HG03575 (cell line): ENCODE measurements at regions not wholly inside any gene's neighbourhood (a gene's known extent, or its start where the extent isn't known, plus 50 kb on each side); places are given as distances from the start of the nearest gene placed in this dataset.
"Not testable (repeated sequence)": the region's sequence is repeated elsewhere in the genome, so short reads cannot be mapped to it uniquely, and the experiment has no call there.

Experiments
- ATAC-seq: cut with Tn5 transposase; IDR thresholded peaks from one replicate; pipeline ENCODE4 v1.9.1; 2021; ENCODE audit not compliant: unreplicated experiment, insufficient number of reproducible peaks, low FRiP score; ENCODE audit errors: extremely low read depth

GRCh38 chr1:234963904-234964702, 164.5 kb downstream of the TOMM20 start:
- no peak for ATAC-seq

DNA sequence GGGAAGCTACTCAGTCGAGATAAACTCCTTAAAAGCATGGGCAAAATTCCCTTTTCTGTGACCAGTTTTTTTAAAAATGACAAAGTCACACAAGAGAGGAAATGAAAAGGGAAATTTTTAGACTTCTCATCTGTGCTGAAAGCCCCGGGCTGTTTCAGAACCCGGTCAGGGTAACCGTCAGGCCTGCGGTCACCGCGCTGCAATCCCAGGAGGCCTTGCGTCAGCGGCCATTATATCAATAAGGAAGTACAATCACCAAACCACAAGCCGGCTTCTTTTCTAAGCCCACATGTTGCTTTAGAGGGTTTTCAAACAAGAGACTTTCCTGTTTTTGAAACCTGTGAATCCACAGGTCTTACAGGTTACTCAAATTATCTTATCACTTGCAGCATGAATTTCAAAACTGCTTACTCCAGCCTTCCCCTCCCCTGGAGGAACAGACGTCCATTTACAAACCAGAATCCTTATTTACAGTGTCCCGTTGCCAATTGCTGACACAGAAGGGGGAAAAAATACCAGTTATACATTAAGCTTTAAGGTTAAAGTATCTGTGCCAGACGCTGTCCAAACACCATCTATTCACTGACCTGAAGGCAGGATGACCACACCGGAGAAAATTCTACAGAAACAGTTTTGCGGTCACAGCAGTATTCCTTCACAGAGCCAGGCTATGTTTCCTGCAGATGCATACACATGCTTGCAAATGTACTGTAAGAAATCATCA, 165.3 kb downstream of the TOMM20 start:
- peak; percentile 64 for ATAC-seq

GRCh38 chr1:234962340-234962989, 166.2 kb downstream of the TOMM20 start:
- peak; percentile 22 for ATAC-seq

DNA sequence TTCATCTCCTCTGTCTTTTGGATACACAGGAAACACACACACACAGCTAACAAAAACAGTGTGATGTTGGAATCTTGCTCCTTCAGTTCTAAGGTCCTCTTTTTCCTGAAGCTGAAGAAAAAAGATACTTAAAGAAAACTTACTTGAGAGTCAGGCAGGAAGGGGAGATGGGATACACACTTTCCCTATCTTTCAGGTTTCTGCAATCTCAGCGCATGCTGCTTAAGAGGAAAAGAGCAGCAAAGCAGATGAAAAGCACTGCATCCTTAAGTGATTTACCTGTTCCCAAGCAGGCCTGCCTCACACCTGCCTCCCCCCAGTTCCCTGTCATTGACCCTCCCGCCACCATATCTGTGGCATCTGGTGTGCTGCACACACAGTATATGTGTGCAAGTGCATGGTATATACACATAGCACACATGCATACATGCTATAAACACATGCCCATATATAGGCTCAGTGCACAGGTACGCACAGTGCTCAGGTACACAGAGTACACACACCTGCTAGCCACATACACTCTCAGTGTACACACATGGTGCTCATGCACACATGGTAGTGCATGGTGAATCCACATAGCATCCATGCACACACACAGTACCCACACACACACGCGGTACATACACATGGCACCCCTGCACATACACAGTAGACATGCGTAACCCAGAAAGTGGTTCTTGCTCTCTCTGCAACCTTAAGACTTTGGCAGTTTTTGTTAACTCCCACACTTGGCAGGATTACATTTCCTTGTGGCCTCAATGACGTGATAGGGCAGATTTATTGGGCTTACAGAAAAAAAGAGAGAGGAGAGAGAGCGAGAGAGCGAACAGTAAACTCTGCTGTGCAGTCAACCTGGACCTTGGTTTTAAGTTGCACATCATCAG, 166.9 kb downstream of the TOMM20 start:
- ATAC-seq, result no peak

DNA sequence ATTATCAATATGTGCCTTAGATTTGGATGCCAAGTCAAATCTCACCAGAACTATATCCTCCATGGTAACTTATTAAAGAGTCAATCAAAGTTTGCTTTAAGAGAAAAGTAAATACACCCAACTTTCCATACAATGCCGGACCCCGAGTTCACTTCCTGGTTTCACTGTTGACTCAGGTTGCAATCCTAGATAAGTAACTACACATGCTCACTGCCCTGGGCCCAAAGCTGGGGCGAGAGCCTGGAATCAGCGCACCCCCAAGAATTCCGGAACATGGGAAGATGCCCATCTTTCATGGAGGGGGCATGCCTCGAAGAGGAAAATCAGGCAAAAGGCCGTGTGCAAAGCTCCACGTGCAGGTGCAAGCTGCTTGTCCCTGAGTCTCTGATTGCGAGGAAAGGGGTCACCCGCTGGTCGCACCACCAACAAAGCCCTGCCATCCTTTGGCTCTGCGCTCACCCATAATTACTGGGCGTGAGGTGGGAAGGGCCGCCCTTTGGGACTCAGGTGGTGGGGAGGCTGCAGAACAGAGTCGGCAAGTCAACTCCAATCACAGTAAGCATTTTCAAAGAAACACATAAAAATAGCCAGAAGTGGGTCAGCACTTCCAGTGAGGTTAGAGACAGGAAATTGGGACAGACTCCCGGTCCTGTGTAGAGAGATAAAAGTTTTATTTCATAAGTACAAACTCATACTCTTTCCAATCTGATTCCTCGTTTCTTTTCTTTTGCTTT, 167.7 kb downstream of the TOMM20 start:
- ATAC-seq, result no peak

DNA sequence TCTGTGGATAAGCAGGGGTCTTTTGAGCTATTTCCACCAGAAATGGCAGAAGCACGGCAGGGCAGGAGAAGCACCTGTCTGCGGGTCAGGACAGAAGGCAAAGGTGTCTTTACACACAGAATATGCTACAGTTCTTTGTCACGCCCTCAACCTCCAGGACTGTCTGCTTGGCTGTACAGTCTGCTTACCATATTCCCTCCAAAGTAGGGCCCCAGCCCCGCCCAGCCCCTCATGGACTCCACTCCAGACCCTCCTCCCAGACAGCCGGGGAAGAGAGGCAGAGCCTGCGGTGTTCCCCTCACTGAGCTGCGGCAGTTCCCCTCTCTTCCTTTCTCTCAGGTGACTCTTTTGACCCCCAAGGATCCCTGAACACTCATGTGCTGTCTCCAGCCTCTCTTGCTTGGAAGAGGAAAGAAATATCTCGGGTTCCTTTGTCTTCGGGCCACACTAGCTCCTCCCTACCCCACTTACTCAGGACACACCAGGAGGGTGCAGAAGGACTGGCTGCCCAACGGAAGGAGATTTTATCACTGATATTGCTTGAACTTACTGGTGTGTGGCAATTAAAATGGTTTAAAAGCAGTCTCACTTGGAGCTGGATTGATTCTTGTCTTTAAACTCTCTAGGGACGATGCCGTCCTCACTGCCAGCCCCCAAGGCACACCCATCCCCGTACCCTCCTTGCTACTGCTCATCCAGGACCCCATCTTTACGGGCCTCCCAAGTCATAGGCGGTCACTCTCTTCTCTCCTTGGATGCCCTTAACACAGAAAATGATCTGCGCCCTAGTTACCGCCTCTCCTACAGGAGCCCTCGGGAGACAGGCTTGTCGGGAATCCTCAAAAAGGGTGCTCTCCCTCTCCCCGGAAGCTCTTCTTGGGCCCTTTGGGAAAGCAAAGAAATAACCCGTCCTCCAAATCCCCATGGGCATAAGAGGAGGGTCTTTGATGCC, 169.7 kb downstream of the TOMM20 start:
- no peak for ATAC-seq

- no peak for ATAC-seq
Observed at GRCh38 chr1:234958066-234958705, 170.5 kb downstream of the TOMM20 start.

DNA sequence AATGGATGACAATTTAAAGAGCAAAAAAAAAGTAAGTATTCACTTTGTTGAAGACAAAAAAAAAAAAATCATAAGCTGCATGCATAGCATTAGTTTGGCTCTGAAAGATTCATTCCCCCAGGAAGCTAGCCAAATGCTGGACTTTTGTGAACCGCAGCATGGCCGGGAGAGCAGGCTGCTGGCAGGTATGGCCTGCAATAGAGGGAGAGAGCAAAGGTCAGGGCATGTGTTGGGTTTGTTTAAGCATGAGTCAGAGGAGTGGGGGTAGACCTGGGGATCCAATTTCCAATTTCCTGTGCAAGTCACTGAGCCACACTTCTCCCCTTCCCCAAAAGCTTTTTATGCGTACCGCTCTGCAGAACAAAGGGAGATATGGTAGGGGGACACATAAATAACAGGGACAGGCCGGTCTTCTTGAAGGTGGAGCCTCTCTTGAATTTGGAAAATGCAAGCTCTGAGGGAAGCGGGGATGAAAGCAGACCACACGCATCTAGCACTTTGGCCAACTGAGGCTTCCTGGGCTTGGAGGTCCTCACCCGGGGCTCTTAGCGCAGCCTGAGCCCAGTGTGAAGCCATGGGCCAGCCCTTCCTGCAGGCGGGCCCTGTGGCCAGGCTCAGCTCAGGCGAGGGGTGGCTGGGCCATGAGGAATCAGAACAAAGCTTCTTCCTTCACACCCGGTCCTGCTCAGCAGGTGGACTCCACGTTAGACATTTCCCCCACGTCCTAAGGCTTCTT, 171.1 kb downstream of the TOMM20 start:
- ATAC-seq, result no peak

DNA sequence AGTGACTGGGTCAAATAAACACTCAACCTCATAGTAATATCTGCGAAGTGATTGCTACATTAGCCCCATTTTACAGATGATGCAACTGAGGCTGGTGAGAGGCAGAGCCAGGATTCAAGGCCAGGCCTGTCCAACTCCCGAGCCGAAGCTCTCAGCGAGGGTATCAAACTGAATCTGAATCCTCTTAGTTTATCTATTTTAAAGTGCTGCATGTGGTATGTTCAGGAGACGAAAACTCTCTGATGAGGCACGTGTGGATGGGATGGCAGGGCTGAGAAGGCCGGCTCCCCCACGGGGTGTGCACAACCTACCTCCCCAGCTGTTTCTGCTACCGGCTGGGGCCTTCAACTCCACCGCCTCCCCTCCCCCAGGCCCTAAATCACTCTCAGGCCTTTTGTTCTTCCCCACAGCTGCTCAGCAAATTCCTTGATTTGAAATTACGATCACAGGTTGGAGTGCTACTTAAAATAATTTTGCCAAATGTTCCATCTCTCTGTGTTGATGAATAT, 171.8 kb downstream of the TOMM20 start:
- no peak for ATAC-seq

GRCh38 chr1:234955107-234955731, 173.4 kb downstream of the TOMM20 start:
- no peak for ATAC-seq

- no peak for ATAC-seq
Observed at GRCh38 chr1:234954613-234955012, 174.0 kb downstream of the TOMM20 start.

GRCh38 chr1:234953655-234954405, 174.8 kb downstream of the TOMM20 start:
- no peak for ATAC-seq

GRCh38 chr1:234950598-234950997, 178.0 kb downstream of the TOMM20 start:
- no peak for ATAC-seq

DNA sequence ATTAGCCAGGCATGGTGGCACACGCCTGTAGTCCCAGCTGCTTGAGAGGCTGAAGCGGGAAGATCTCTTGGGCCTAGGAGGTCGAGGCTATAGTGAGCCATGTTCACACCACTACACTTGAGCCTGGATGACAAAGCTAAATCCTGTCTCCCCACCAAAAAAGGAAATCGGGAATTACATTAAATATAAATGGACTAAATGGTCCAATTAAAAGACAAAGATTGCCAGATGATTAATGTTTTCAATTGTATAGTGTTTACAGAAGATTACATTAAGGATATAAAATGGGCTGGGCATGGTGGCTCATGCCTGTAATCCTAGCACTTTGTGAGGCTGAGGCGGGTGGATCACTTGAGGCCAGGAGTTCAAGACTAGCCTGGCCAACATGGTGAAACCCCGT, 179.1 kb downstream of the TOMM20 start:
- not testable (repeated sequence) for ATAC-seq
